ENCODE measurements at regions not wholly inside any gene's neighbourhood (a gene's known extent, or its start where the extent isn't known, plus 50 kb on each side); places are given as distances from the start of the nearest gene placed in this dataset.

DNA sequence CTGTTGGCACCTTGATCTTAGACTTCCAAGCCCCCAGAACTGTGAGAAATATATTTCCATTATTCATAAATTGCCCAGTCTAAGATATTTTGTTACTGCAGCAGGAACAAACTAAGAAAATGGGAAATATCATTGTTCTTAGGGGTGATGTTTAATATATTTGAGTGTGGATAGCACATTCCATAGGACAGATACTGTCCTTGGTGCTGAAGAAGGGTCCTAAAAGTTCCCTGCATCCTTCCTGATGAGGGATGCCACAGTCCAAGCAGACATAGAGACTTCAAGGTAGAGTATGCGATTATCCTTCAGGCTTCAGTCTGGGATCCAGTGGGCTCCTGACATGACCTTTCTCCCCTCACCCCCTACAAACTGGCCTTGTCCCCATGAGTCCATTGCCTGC lies 689.0 kb downstream of the TDRD15 start:
- no peaks in the 10 kb centered on the region for H3K4me1 ChIP-seq (ENCODE audit: control insufficient read depth in 3 of 3, insufficient read depth in 3 of 3, low read length in 3 of 3)
- no peak overlapping the region for H3K4me3 ChIP-seq (ENCODE audit: low read length in 3 of 3)
- no peak overlapping the region for H3K9ac ChIP-seq (ENCODE audit: low read depth in 1 of 3, low read length in 3 of 3)
- H3K9me3 ChIP-seq (ENCODE audit: control insufficient read depth in 3 of 3, low read length in 3 of 3): no peaks in the 10 kb centered on the region
- no peaks in the 10 kb centered on the region for H3K36me3 ChIP-seq (ENCODE audit: control insufficient read depth in 3 of 3, insufficient read depth in 3 of 3, low read length in 3 of 3)
- H3K27me3 ChIP-seq (ENCODE audit: control insufficient read depth in 3 of 3, insufficient read depth in 3 of 3, low read length in 3 of 3): no peaks in the 10 kb centered on the region
- no peak overlapping the region for H3K27ac ChIP-seq (ENCODE audit: low read depth, low read length)

GRCh38 chr2:21814588-21815149 lies 690.9 kb downstream of the TDRD15 start:
- Histone ChIP-seq H3K36me3 (ENCODE audit: control insufficient read depth in 3 of 3, insufficient read depth in 3 of 3, low read length in 3 of 3) (no peaks in the 10 kb centered on the region), H3K27ac (ENCODE audit: low read depth, low read length) (no peak overlapping the region), H3K9me3 (ENCODE audit: control insufficient read depth in 3 of 3, low read length in 3 of 3) (no peaks in the 10 kb centered on the region), H3K4me1 (ENCODE audit: control insufficient read depth in 3 of 3, insufficient read depth in 3 of 3, low read length in 3 of 3) (no peaks in the 10 kb centered on the region), H3K4me3 (ENCODE audit: low read length in 3 of 3) (no peak overlapping the region), H3K9ac (ENCODE audit: low read depth in 1 of 3, low read length in 3 of 3) (no peak overlapping the region), H3K27me3 (ENCODE audit: control insufficient read depth in 3 of 3, insufficient read depth in 3 of 3, low read length in 3 of 3) (no peaks in the 10 kb centered on the region)

DNA sequence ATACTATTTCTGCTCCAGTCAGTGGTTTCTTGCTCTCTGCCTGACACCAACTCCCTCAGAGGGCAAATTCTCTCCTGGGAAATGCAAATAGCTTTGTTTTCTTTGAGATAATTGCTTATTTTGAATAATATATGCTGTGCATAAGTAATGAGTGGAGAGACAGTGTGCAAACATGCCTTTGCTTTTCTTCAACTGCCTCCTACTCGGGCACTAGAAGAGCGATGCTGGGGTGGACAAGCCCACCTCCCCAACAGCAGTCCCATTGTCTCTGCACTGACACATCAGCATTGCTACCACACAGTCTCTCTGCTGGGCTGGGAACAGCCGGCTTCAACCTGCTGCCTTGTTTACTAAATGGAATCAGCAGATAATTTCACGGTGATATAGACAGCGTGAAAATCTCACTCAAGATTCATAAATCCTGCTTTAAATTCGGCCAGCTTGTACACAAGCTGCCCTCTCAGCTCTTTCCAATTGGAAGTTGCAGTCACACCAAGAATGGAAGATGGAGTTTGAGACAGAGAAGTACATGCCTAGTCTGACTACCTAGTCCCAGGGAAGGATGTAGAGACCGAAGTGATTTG lies 694.5 kb downstream of the TDRD15 start:
- Histone ChIP-seq H3K36me3 (ENCODE audit: control insufficient read depth in 3 of 3, insufficient read depth in 3 of 3, low read length in 3 of 3) (no peaks in the 10 kb centered on the region), H3K9me3 (ENCODE audit: control insufficient read depth in 3 of 3, low read length in 3 of 3) (no peaks in the 10 kb centered on the region), H3K4me3 (ENCODE audit: low read length in 3 of 3) (no peak overlapping the region), H3K4me1 (ENCODE audit: control insufficient read depth in 3 of 3, insufficient read depth in 3 of 3, low read length in 3 of 3) (peaks cover 0 to 2% (median 0%) of the 10 kb centered on the region in 3 donors), H3K9ac (ENCODE audit: low read depth in 1 of 3, low read length in 3 of 3) (no peak overlapping the region), H3K27me3 (ENCODE audit: control insufficient read depth in 3 of 3, insufficient read depth in 3 of 3, low read length in 3 of 3) (no peaks in the 10 kb centered on the region), H3K27ac (ENCODE audit: low read depth, low read length) (no peak overlapping the region)

DNA sequence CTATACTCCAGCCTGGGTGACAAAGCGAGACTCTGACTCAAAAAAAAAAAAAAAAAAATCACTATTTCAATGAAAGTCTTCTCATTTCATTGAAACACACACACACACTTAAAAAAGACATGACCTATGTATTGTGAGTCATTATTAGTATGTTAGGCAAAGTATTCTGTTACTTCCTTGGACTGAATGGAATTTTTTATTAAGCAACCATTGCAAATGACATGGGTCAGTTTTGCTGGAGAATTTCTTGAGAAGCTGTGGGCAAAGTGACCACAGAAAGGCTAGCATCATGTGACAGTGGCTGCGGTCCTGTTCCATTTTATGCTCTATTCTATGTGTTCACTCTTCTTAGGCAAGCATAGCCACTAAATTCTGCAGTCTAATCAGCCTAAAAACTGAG lies 695.7 kb downstream of the TDRD15 start:
- Histone ChIP-seq H3K36me3 (ENCODE audit: control insufficient read depth in 3 of 3, insufficient read depth in 3 of 3, low read length in 3 of 3) (no peaks in the 10 kb centered on the region), H3K27me3 (ENCODE audit: control insufficient read depth in 3 of 3, insufficient read depth in 3 of 3, low read length in 3 of 3) (no peaks in the 10 kb centered on the region), H3K27ac (ENCODE audit: low read depth, low read length) (no peak overlapping the region), H3K4me3 (ENCODE audit: low read length in 3 of 3) (no peak overlapping the region), H3K9ac (ENCODE audit: low read depth in 1 of 3, low read length in 3 of 3) (no peak overlapping the region), H3K4me1 (ENCODE audit: control insufficient read depth in 3 of 3, insufficient read depth in 3 of 3, low read length in 3 of 3) (peaks cover 0 to 2% (median 0%) of the 10 kb centered on the region in 3 donors), H3K9me3 (ENCODE audit: control insufficient read depth in 3 of 3, low read length in 3 of 3) (no peaks in the 10 kb centered on the region)

- H3K4me3 ChIP-seq (ENCODE audit: low read length in 3 of 3): no peak overlapping the region
- no peak overlapping the region for H3K27ac ChIP-seq (ENCODE audit: low read depth, low read length)
- no peaks in the 10 kb centered on the region for H3K36me3 ChIP-seq (ENCODE audit: control insufficient read depth in 3 of 3, insufficient read depth in 3 of 3, low read length in 3 of 3)
- peaks cover 0 to 2% (median 0%) of the 10 kb centered on the region in 3 donors for H3K4me1 ChIP-seq (ENCODE audit: control insufficient read depth in 3 of 3, insufficient read depth in 3 of 3, low read length in 3 of 3)
- no peaks in the 10 kb centered on the region for H3K9me3 ChIP-seq (ENCODE audit: control insufficient read depth in 3 of 3, low read length in 3 of 3)
- no peaks in the 10 kb centered on the region for H3K27me3 ChIP-seq (ENCODE audit: control insufficient read depth in 3 of 3, insufficient read depth in 3 of 3, low read length in 3 of 3)
- no peak overlapping the region for H3K9ac ChIP-seq (ENCODE audit: low read depth in 1 of 3, low read length in 3 of 3)
Observed at GRCh38 chr2:21820271-21820670, 696.5 kb downstream of the TDRD15 start.

DNA sequence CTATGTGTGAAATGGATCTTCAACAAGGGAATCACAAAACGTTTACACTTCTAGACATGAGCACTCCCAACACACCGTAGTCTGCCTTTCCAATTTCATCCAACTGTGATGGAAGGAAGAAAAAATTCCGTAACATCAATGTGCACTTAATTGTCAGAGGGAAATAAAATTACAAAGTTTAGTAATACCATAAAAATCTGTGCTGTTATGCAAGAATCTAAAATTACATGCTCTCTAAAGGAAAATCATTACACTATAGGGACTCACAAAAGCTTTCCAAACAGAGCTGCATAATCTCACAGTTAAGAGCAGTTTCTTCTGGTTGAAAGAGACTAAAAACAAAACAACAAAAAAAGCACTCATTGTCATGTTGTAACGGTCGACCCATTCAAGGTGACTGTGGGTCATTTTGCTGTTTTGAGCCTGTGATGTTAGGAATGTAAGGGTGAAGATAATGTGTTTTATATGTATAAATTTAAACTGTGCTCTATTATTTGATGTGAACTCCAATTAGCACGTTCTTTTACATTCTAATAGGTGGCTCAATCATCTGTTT lies 698.0 kb downstream of the TDRD15 start:
- Histone ChIP-seq H3K9ac (ENCODE audit: low read depth in 1 of 3, low read length in 3 of 3) (no peak overlapping the region), H3K4me1 (ENCODE audit: control insufficient read depth in 3 of 3, insufficient read depth in 3 of 3, low read length in 3 of 3) (peaks cover 0 to 2% (median 0%) of the 10 kb centered on the region in 3 donors), H3K36me3 (ENCODE audit: control insufficient read depth in 3 of 3, insufficient read depth in 3 of 3, low read length in 3 of 3) (no peaks in the 10 kb centered on the region), H3K4me3 (ENCODE audit: low read length in 3 of 3) (no peak overlapping the region), H3K27me3 (ENCODE audit: control insufficient read depth in 3 of 3, insufficient read depth in 3 of 3, low read length in 3 of 3) (no peaks in the 10 kb centered on the region), H3K27ac (ENCODE audit: low read depth, low read length) (no peak overlapping the region), H3K9me3 (ENCODE audit: control insufficient read depth in 3 of 3, low read length in 3 of 3) (no peaks in the 10 kb centered on the region)

GRCh38 chr2:21822505-21822904 lies 698.7 kb downstream of the TDRD15 start:
- Histone ChIP-seq H3K27ac (ENCODE audit: low read depth, low read length) (no peak overlapping the region), H3K36me3 (ENCODE audit: control insufficient read depth in 3 of 3, insufficient read depth in 3 of 3, low read length in 3 of 3) (no peaks in the 10 kb centered on the region), H3K9ac (ENCODE audit: low read depth in 1 of 3, low read length in 3 of 3) (no peak overlapping the region), H3K4me3 (ENCODE audit: low read length in 3 of 3) (no peak overlapping the region), H3K9me3 (ENCODE audit: control insufficient read depth in 3 of 3, low read length in 3 of 3) (no peaks in the 10 kb centered on the region), H3K4me1 (ENCODE audit: control insufficient read depth in 3 of 3, insufficient read depth in 3 of 3, low read length in 3 of 3) (peaks cover 0 to 2% (median 0%) of the 10 kb centered on the region in 3 donors), H3K27me3 (ENCODE audit: control insufficient read depth in 3 of 3, insufficient read depth in 3 of 3, low read length in 3 of 3) (no peaks in the 10 kb centered on the region)

- Histone ChIP-seq H3K27me3 (ENCODE audit: control insufficient read depth in 3 of 3, insufficient read depth in 3 of 3, low read length in 3 of 3) (no peaks in the 10 kb centered on the region), H3K27ac (ENCODE audit: low read depth, low read length) (no peak overlapping the region), H3K9me3 (ENCODE audit: control insufficient read depth in 3 of 3, low read length in 3 of 3) (no peaks in the 10 kb centered on the region), H3K4me3 (ENCODE audit: low read length in 3 of 3) (no peak overlapping the region), H3K9ac (ENCODE audit: low read depth in 1 of 3, low read length in 3 of 3) (no peak overlapping the region), H3K36me3 (ENCODE audit: control insufficient read depth in 3 of 3, insufficient read depth in 3 of 3, low read length in 3 of 3) (no peaks in the 10 kb centered on the region), H3K4me1 (ENCODE audit: control insufficient read depth in 3 of 3, insufficient read depth in 3 of 3, low read length in 3 of 3) (no peaks in the 10 kb centered on the region)
Observed at GRCh38 chr2:21833767-21834166, 710.0 kb downstream of the TDRD15 start.

- no peaks in the 10 kb centered on the region for H3K4me1 ChIP-seq (ENCODE audit: control insufficient read depth in 3 of 3, insufficient read depth in 3 of 3, low read length in 3 of 3)
- no peaks in the 10 kb centered on the region for H3K27me3 ChIP-seq (ENCODE audit: control insufficient read depth in 3 of 3, insufficient read depth in 3 of 3, low read length in 3 of 3)
Observed at GRCh38 chr2:21836261-21836660, 712.5 kb downstream of the TDRD15 start.

GRCh38 chr2:21836719-21837118 lies 713.0 kb downstream of the TDRD15 start:
- H3K27me3 ChIP-seq (ENCODE audit: control insufficient read depth in 3 of 3, insufficient read depth in 3 of 3, low read length in 3 of 3): no peaks in the 10 kb centered on the region
- no peak overlapping the region for H3K27ac ChIP-seq (ENCODE audit: low read depth, low read length)
- no peaks in the 10 kb centered on the region for H3K9me3 ChIP-seq (ENCODE audit: control insufficient read depth in 3 of 3, low read length in 3 of 3)
- no peak overlapping the region for H3K4me3 ChIP-seq (ENCODE audit: low read length in 3 of 3)
- no peak overlapping the region for H3K9ac ChIP-seq (ENCODE audit: low read depth in 1 of 3, low read length in 3 of 3)
- no peaks in the 10 kb centered on the region for H3K4me1 ChIP-seq (ENCODE audit: control insufficient read depth in 3 of 3, insufficient read depth in 3 of 3, low read length in 3 of 3)
- no peaks in the 10 kb centered on the region for H3K36me3 ChIP-seq (ENCODE audit: control insufficient read depth in 3 of 3, insufficient read depth in 3 of 3, low read length in 3 of 3)

More at GRCh38 chr2:21836261-21836660, 712.5 kb downstream of the TDRD15 start:
- Histone ChIP-seq H3K36me3 (ENCODE audit: control insufficient read depth in 3 of 3, insufficient read depth in 3 of 3, low read length in 3 of 3) (no peaks in the 10 kb centered on the region), H3K9me3 (ENCODE audit: control insufficient read depth in 3 of 3, low read length in 3 of 3) (no peaks in the 10 kb centered on the region), H3K4me3 (ENCODE audit: low read length in 3 of 3) (no peak overlapping the region), H3K9ac (ENCODE audit: low read depth in 1 of 3, low read length in 3 of 3) (no peak overlapping the region), H3K27ac (ENCODE audit: low read depth, low read length) (no peak overlapping the region)
